HEK293 (cell line): ENCODE measurements at regions not wholly inside any gene's neighbourhood (a gene's known extent, or its start where the extent isn't known, plus 50 kb on each side); places are given as distances from the start of the nearest gene placed in this dataset.
A peak's percentile ranks its signal among the peaks of the same experiment; 100 is the strongest.

ENCODE experiments used
- CTCF ChIA-PET: fragments of 350-600 bp; formaldehyde crosslinking; extraction: SDS; loops from one replicate; lab custom pipeline; 2021; ENCODE audit warnings: antibody characterized with exemption; lab: Yijun Ruan, JAX
- POLR2A ChIA-PET: fragments of 300-600 bp; formaldehyde crosslinking; extraction: SDS; loops from one replicate; lab custom pipeline; 2020; ENCODE audit warnings: antibody characterized with exemption, inconsistent platforms; lab: Yijun Ruan, JAX
- H3K27ac ChIP-seq: fragments of 200-500 bp; sonication (Bioruptor generic); 2 replicates; pipeline ENCODE4 v1.5.1; 2014; ENCODE audit warnings: low read depth, low read length, control low read depth, inconsistent platforms; ENCODE audit errors: extremely low read depth
- H3K36me3 ChIP-seq, 2 experiments: fragments of 200-500 bp in 1 of 2; sonication (Bioruptor generic) in 1 of 2; 1 replicate in 1 of 2; 2 replicates in 1 of 2; pipeline ENCODE4 v1.5.1; 2014 to 2017; ENCODE audit warnings: inconsistent platforms in 2 of 2, low read length in 2 of 2; ENCODE audit not compliant: control insufficient read depth in 2 of 2, insufficient read depth in 1 of 2
- H3K4me1 ChIP-seq: fragments of 200-500 bp; sonication (Bioruptor generic); 2 replicates; pipeline ENCODE4 v1.5.1; 2014; ENCODE audit warnings: mild to moderate bottlenecking, low read length, inconsistent platforms; ENCODE audit not compliant: control insufficient read depth, insufficient read depth
- H3K4me3 ChIP-seq: 2 replicates; pipeline ENCODE4 v1.5.1; 2011; ENCODE audit warnings: low read depth, mild to moderate bottlenecking, control low read depth, low read length, moderate library complexity
- H3K9me3 ChIP-seq: fragments of 200-500 bp; sonication (Bioruptor generic); 2 replicates; pipeline ENCODE4 v1.5.1; 2014; ENCODE audit warnings: low read depth, low read length, inconsistent platforms; ENCODE audit not compliant: control insufficient read depth, insufficient read depth
- CTCF ChIP-seq: fragments of 450-650 bp; formaldehyde crosslinking; IDR thresholded peaks from 2 replicates; pipeline ENCODE4 v1.5.1; 2016; ENCODE audit warnings: missing biosample characterization, missing genetic modification characterization
- PATZ1 ChIP-seq: fragments of 450-650 bp; formaldehyde crosslinking; IDR thresholded peaks from 2 replicates; pipeline ENCODE4 v1.5.1; 2016; ENCODE audit warnings: missing biosample characterization, missing genetic modification characterization
- ZBTB10 ChIP-seq: fragments of 450-650 bp; formaldehyde crosslinking; IDR thresholded peaks from 2 replicates; pipeline ENCODE4 v1.5.1; 2016; ENCODE audit warnings: missing biosample characterization, missing genetic modification characterization
- ZEB2 ChIP-seq: fragments of 450-650 bp; formaldehyde crosslinking; IDR thresholded peaks from 2 replicates; pipeline ENCODE4 v1.5.1; 2016; ENCODE audit warnings: missing biosample characterization, missing genetic modification characterization
- ZIC2 ChIP-seq: fragments of 450-650 bp; formaldehyde crosslinking; IDR thresholded peaks from 2 replicates; pipeline ENCODE4 v1.5.1; 2016; ENCODE audit warnings: missing biosample characterization, missing genetic modification characterization
- ZNF133 ChIP-seq: fragments of 450-650 bp; formaldehyde crosslinking; IDR thresholded peaks from 2 replicates; pipeline ENCODE4 v1.5.1; 2016; ENCODE audit warnings: missing biosample characterization, missing genetic modification characterization
- ZNF16 ChIP-seq: fragments of 450-650 bp; formaldehyde crosslinking; IDR thresholded peaks from 2 replicates; pipeline ENCODE4 v1.5.1; 2016; ENCODE audit warnings: low read depth, missing biosample characterization, missing genetic modification characterization
- ZNF2 ChIP-seq: fragments of 450-650 bp; formaldehyde crosslinking; IDR thresholded peaks from 2 replicates; pipeline ENCODE4 v1.5.1; 2016; ENCODE audit warnings: missing biosample characterization, missing genetic modification characterization
- ZNF223 ChIP-seq: fragments of 450-650 bp; formaldehyde crosslinking; IDR thresholded peaks from 2 replicates; pipeline ENCODE4 v1.5.1; 2016; ENCODE audit warnings: missing biosample characterization, missing genetic modification characterization
- ZNF280C ChIP-seq: fragments of 450-650 bp; formaldehyde crosslinking; IDR thresholded peaks from 2 replicates; pipeline ENCODE4 v1.5.1; 2016; ENCODE audit warnings: missing biosample characterization, missing genetic modification characterization
- ZNF350 ChIP-seq: fragments of 450-650 bp; formaldehyde crosslinking; IDR thresholded peaks from 2 replicates; pipeline ENCODE4 v1.5.0; 2017; ENCODE audit warnings: missing biosample characterization, mild to moderate bottlenecking, missing genetic modification characterization
- ZNF433 ChIP-seq: fragments of 450-650 bp; formaldehyde crosslinking; IDR thresholded peaks from 2 replicates; pipeline ENCODE4 v1.5.1; 2016; ENCODE audit warnings: missing biosample characterization, missing genetic modification characterization, low read depth
- ZNF555 ChIP-seq: fragments of 450-650 bp; formaldehyde crosslinking; conservative IDR thresholded peaks from 2 replicates; pipeline ENCODE4 v1.5.1; 2017; ENCODE audit warnings: missing biosample characterization, mild to moderate bottlenecking, missing genetic modification characterization, inconsistent platforms
- ZNF596 ChIP-seq: fragments of 450-650 bp; IDR thresholded peaks from 2 replicates; pipeline ENCODE4 v1.5.0; 2018; ENCODE audit warnings: missing biosample characterization, mild to moderate bottlenecking, missing genetic modification characterization, moderate library complexity
- ZNF776 ChIP-seq: fragments of 450-650 bp; formaldehyde crosslinking; IDR thresholded peaks from 2 replicates; pipeline ENCODE4 v1.5.0; 2017; ENCODE audit warnings: missing biosample characterization, missing genetic modification characterization, borderline replicate concordance
- ZNF785 ChIP-seq: fragments of 450-650 bp; formaldehyde crosslinking; IDR thresholded peaks from 2 replicates; pipeline ENCODE4 v1.5.1; 2016; ENCODE audit warnings: missing biosample characterization, missing genetic modification characterization

DNA sequence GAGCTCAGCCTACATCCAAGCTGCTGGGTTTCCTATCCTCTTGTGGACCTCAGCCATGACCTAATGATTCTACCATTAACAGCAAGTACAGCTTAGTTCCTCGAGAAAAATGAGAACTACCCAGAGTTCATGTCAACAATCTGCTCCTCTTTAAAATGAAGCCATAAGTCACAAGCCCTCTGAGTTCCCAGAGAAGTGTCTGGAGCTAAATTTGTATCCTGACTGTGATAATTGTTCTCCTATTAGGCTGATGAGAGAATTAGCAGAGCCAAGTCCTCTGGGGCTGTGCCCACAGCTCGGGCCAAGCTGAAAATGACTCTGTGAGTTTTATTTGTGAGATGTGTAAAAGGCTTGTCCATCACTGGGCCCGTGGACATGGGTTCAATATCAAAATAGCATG lies 145.1 kb upstream of the SMIM23 start:
- ChIA-PET CTCF (interaction anchor here (0.9 to 1.4 kb wide), 2 partner anchors 8 to 11 kb away, joined by 3 to 11 read pairs; no protein-coding TSS in a partner anchor), POLR2A (no interaction called here)
- no peaks in the 10 kb centered on the region; the same call in 1 of the 2 replicates for H3K4me1 ChIP-seq
- no peak for TF ChIP-seq ZNF280C
- no peak for TF ChIP-seq CTCF (tag by site-specific recombination)
- TF ChIP-seq ZNF133 (tag by site-specific recombination), result no peak
- TF ChIP-seq ZBTB10 (tag by site-specific recombination), result no peak
- TF ChIP-seq ZNF785, result no peak
- no peak for TF ChIP-seq ZNF433
- no peak for TF ChIP-seq ZNF776 (tag by site-specific recombination)
- TF ChIP-seq ZNF223 (tag by site-specific recombination), result no peak
- no peak for TF ChIP-seq PATZ1 (tag by site-specific recombination)
- no peak for TF ChIP-seq ZNF16 (tag by site-specific recombination)
- TF ChIP-seq ZEB2, result no peak
- TF ChIP-seq ZIC2, result no peak
- no peak for TF ChIP-seq ZNF555 (tag by site-specific recombination)
- no peak for TF ChIP-seq ZNF596
- H3K4me3 ChIP-seq, result no peak overlapping the region
- H3K36me3 ChIP-seq, result no peaks in the 10 kb centered on the region
- no peak overlapping the region for H3K27ac ChIP-seq
- no peaks in the 10 kb centered on the region for H3K9me3 ChIP-seq

GRCh38 chr5:171641891-171642290 lies 143.7 kb upstream of the SMIM23 start:
- H3K36me3 ChIP-seq, result no peaks in the 10 kb centered on the region
- H3K9me3 ChIP-seq, result no peaks in the 10 kb centered on the region
- ChIA-PET POLR2A (no interaction called here), CTCF (interaction anchor here (0.7 kb wide), 2 partner anchors 300 to 1442 kb away, joined by 3 to 4 read pairs; no protein-coding TSS in a partner anchor)
- TF ChIP-seq ZNF350 (no peak), ZNF2 (no peak), ZNF16 (tag by site-specific recombination) (peak; percentile 83)
- no peak overlapping the region for H3K4me3 ChIP-seq
- H3K4me1 ChIP-seq, result no peaks in the 10 kb centered on the region; the same call in 1 of the 2 replicates
- no peak overlapping the region for H3K27ac ChIP-seq
